Calu3 (cell line): ENCODE measurements at regions not wholly inside any gene's neighbourhood (a gene's known extent, or its start where the extent isn't known, plus 50 kb on each side); places are given as distances from the start of the nearest gene placed in this dataset.

ENCODE experiments used
- BruUV-seq: library from RNA; stranded (reverse); fragments of 400-500 nt; replicated peaks from 2 replicates; lab custom pipeline; 2021; lab: Mats Ljungman, UMichigan
- CTCF ChIA-PET: fragments of 300-600 bp; sonication (Branson Sonifier 250); formaldehyde crosslinking; loops from one replicate; lab custom pipeline; 2022; ENCODE audit warnings: antibody characterized with exemption; lab: Charles Lee
- DNase-seq: peaks from one replicate; pipeline ENCODE4 v3.0.0; 2022
- H3K27ac Mint-ChIP-seq: one replicate; pipeline ENCODE4 v1.8.0; 2022; ENCODE audit warnings: mixed read lengths; ENCODE audit not compliant: unreplicated experiment
- H3K27me3 Mint-ChIP-seq: one replicate; pipeline ENCODE4 v1.8.0; 2022; ENCODE audit warnings: mixed read lengths; ENCODE audit not compliant: unreplicated experiment
- H3K36me3 Mint-ChIP-seq: one replicate; pipeline ENCODE4 v1.8.0; 2022; ENCODE audit warnings: mild to moderate bottlenecking, moderate library complexity, mixed read lengths; ENCODE audit not compliant: insufficient read depth, unreplicated experiment
- H3K4me1 Mint-ChIP-seq: one replicate; pipeline ENCODE4 v1.8.0; 2022; ENCODE audit warnings: mild to moderate bottlenecking, low read depth, mixed read lengths; ENCODE audit not compliant: unreplicated experiment
- H3K4me3 Mint-ChIP-seq: one replicate; pipeline ENCODE4 v1.8.0; 2022; ENCODE audit warnings: mild to moderate bottlenecking, low read depth, moderate library complexity, mixed read lengths; ENCODE audit not compliant: unreplicated experiment
- H3K9me3 Mint-ChIP-seq: one replicate; pipeline ENCODE4 v1.8.0; 2022; ENCODE audit warnings: low read depth, mixed read lengths; ENCODE audit not compliant: unreplicated experiment
- intact Hi-C: fragments of 100-400 bp; cut with micrococcal nuclease; formaldehyde crosslinking; loops from one replicate; pipeline ENCODE4 v1.10.0; 2022; ENCODE audit not compliant: unreplicated experiment
- TF ChIP-seq, protein P1 (sequence below): fragments of 200-600 bp; IDR thresholded peaks from one replicate; pipeline ENCODE4 v1.8.0; 2022; ENCODE audit warnings: antibody characterized with exemption; ENCODE audit not compliant: unreplicated experiment

DNA sequence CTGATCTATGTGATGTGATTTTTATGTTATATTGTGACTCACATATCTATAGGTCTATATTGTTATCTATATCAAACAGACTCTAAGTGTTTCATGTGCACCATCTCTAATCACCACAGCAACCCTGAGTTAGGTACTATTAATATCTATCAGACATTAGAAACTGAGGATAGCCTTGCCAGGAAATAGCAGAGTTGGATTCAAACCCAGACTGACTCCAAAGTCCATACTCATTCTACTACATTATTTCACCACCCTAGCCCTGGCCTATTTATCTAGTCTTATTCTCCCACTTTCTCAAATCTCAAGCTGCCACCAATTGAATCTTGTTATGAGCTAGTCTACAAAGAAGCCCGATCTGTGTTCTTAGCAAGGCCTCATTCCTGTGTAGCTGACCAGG lies 65.4 kb upstream of the GNAO1 start:
- Mint-ChIP-seq H3K27ac (no peak overlapping the region), H3K4me1 (no peaks in the 10 kb centered on the region), H3K27me3 (peaks cover 41% of the 10 kb centered on the region), H3K4me3 (no peak overlapping the region), H3K9me3 (no peaks in the 10 kb centered on the region), H3K36me3 (no peaks in the 10 kb centered on the region)
- TF ChIP-seq, protein P1, sequence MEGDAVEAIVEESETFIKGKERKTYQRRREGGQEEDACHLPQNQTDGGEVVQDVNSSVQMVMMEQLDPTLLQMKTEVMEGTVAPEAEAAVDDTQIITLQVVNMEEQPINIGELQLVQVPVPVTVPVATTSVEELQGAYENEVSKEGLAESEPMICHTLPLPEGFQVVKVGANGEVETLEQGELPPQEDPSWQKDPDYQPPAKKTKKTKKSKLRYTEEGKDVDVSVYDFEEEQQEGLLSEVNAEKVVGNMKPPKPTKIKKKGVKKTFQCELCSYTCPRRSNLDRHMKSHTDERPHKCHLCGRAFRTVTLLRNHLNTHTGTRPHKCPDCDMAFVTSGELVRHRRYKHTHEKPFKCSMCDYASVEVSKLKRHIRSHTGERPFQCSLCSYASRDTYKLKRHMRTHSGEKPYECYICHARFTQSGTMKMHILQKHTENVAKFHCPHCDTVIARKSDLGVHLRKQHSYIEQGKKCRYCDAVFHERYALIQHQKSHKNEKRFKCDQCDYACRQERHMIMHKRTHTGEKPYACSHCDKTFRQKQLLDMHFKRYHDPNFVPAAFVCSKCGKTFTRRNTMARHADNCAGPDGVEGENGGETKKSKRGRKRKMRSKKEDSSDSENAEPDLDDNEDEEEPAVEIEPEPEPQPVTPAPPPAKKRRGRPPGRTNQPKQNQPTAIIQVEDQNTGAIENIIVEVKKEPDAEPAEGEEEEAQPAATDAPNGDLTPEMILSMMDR, result no peak
- intact Hi-C loops, result no loop called here
- no peak for DNase-seq
- no TSS peak for BruUV-seq
- CTCF ChIA-PET, result no interaction called here

DNA sequence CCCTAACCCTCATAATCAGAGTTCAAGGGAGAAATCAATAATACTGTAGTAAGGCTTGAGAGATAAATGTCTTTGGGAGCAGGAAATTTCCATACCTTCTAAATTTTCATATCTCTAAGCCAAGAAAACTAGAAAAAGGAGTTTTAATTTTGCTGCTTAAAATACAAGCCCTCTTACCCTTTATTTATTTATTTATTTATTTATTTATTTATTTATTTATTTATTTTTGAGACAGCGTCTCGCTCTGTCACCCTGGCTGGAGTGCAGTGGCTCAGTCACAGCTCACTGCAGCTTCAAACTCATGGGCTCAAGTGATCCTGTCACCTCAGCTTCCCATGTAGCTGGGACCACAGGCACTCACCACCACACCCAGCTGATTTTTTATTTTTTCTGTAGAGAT lies 69.0 kb upstream of the GNAO1 start:
- DNase-seq, result no peak
- no peaks in the 10 kb centered on the region for H3K4me1 Mint-ChIP-seq
- CTCF ChIA-PET, result interaction anchor here (1.0 kb wide), 1 partner anchor 12 kb away, joined by 3 read pairs; no protein-coding TSS in a partner anchor
- H3K27me3 Mint-ChIP-seq, result peaks cover 36% of the 10 kb centered on the region
- no peak overlapping the region for H3K27ac Mint-ChIP-seq
- H3K9me3 Mint-ChIP-seq, result no peaks in the 10 kb centered on the region
- TF ChIP-seq, protein P1, result no peak
- H3K4me3 Mint-ChIP-seq, result no peak overlapping the region
- intact Hi-C loops, result no loop called here
- H3K36me3 Mint-ChIP-seq, result no peaks in the 10 kb centered on the region
- no TSS peak for BruUV-seq

DNA sequence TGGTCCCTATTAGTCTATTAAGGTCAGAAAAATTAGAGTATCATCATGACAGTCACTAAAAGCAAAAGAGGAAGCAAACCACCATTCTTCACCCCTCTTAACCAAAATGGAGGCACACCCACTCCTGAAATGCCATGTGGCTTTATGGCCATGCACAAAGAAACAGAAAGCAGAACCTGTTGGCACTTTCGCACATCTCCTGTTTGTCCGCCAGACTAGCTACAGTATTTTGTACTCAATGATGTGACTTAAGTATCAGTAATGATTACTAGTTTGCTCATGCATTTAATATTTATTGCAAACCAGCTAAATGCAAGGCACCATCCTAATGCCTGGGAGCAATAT lies 70.2 kb upstream of the GNAO1 start:
- peaks cover 41% of the 10 kb centered on the region for H3K27me3 Mint-ChIP-seq
- DNase-seq, result no peak
- BruUV-seq, result no TSS peak
- no peak overlapping the region for H3K4me3 Mint-ChIP-seq
- TF ChIP-seq, protein P1, result no peak
- CTCF ChIA-PET, result interaction anchor here (0.6 kb wide), 1 partner anchor 323 kb away, joined by 7 read pairs; no protein-coding TSS in a partner anchor
- no peaks in the 10 kb centered on the region for H3K4me1 Mint-ChIP-seq
- H3K36me3 Mint-ChIP-seq, result no peaks in the 10 kb centered on the region
- H3K9me3 Mint-ChIP-seq, result no peaks in the 10 kb centered on the region
- intact Hi-C loops, result no loop called here
- H3K27ac Mint-ChIP-seq, result no peak overlapping the region

DNA sequence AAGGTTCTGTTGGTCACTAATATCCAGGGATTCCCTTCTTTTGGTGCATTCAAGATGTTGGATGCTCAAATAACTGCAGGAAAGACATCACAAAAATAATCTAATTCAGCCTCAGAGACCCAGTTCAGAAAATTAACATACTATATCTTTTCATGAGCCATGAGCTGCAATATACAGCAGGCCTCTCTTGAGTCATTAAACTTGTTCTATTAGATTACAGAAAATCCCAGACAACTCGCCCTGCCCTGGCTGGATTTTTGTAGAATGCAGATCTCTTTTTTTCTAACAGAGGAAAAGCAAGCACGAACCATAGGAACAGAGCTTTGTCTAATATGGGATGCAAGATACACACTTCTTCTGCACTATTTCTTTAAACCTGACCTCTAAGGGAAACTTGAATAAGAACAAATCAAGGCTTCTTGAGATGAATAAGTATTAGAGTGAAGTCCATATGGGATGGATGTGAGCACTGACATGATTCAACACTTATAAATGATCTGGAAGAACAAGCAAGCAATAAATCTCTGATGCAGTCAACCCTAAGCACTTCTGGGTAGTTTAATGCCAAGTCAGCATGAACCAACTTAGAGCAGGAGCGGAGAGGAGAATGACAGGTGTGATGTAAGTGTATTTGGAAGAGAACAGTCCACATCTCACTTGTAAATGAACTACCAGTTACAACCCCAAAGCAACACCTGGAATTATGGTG lies 70.7 kb upstream of the GNAO1 start:
- H3K36me3 Mint-ChIP-seq, result no peaks in the 10 kb centered on the region

More for the DNA sequence above, 70.7 kb upstream of the GNAO1 start:
- TF ChIP-seq, protein P1, result no peak
- Mint-ChIP-seq H3K4me3 (no peak overlapping the region), H3K4me1 (no peaks in the 10 kb centered on the region), H3K27me3 (peaks cover 42% of the 10 kb centered on the region), H3K27ac (no peak overlapping the region), H3K9me3 (no peaks in the 10 kb centered on the region)
- no peak for DNase-seq
- intact Hi-C loops, result no loop called here
- no TSS peak for BruUV-seq
- CTCF ChIA-PET, result interaction anchor here (0.6 kb wide), 1 partner anchor 323 kb away, joined by 7 read pairs; no protein-coding TSS in a partner anchor
